Upper lobe of right lung (tissue), 1 donor: ENCODE measurements at regions not wholly inside any gene's neighbourhood (a gene's known extent, or its start where the extent isn't known, plus 50 kb on each side); places are given as distances from the start of the nearest gene placed in this dataset.

Experiments
- ATAC-seq: fragments of 200-7000 bp; cut with Tn5 transposase; one replicate; pipeline ENCODE4 v1.9.1; 2020; ENCODE audit warnings: mild to moderate bottlenecking, moderate library complexity
- DNase-seq: peaks from one replicate; pipeline ENCODE4 v3.0.0-alpha.2; 2020
- H3K27ac ChIP-seq: fragments of 200-600 bp; one replicate; pipeline ENCODE4 v1.8.0; 2022
- H3K27me3 ChIP-seq: fragments of 200-600 bp; one replicate; pipeline ENCODE4 v1.8.0; 2022; ENCODE audit warnings: mild to moderate bottlenecking
- H3K36me3 ChIP-seq: fragments of 200-600 bp; one replicate; pipeline ENCODE4 v1.8.0; 2022
- H3K4me1 ChIP-seq: fragments of 200-600 bp; one replicate; pipeline ENCODE4 v1.8.0; 2022
- H3K4me3 ChIP-seq: fragments of 200-600 bp; one replicate; pipeline ENCODE4 v1.8.0; 2022; ENCODE audit warnings: mild to moderate bottlenecking
- H3K9me3 ChIP-seq: fragments of 200-600 bp; one replicate; pipeline ENCODE4 v1.8.0; 2022
- CTCF ChIP-seq: fragments of 200-600 bp; IDR thresholded peaks from one replicate; pipeline ENCODE4 v1.8.0; 2022; ENCODE audit warnings: antibody characterized with exemption
- intact Hi-C: fragments of 100-400 bp; cut with DNase I; formaldehyde crosslinking; loops from one replicate; pipeline ENCODE4 v1.11.0; 2022
- donor health status: DM: no; HTN: yes; CAD: no; lungs with severe emphysema.

- no peaks in the 10 kb centered on the region for H3K4me1 ChIP-seq
- intact Hi-C loops = no loop called here
- no peak overlapping the region for H3K4me3 ChIP-seq
- H3K36me3 ChIP-seq = no peaks in the 10 kb centered on the region
- H3K9me3 ChIP-seq = no peaks in the 10 kb centered on the region
- no peak overlapping the region for H3K27ac ChIP-seq
- no peaks in the 10 kb centered on the region for H3K27me3 ChIP-seq
- no peak for DNase-seq
- TF ChIP-seq CTCF = no peak
- ATAC-seq = no peak
Observed at GRCh38 chr21:28464095-28464494, 528.6 kb downstream of the LTN1 start.

- DNase-seq (no peak), ATAC-seq (no peak)
- Histone ChIP-seq H3K27ac (no peak overlapping the region), H3K4me1 (no peaks in the 10 kb centered on the region), H3K27me3 (no peaks in the 10 kb centered on the region), H3K4me3 (no peak overlapping the region), H3K9me3 (no peaks in the 10 kb centered on the region), H3K36me3 (no peaks in the 10 kb centered on the region)
- intact Hi-C loops = no loop called here
- TF ChIP-seq CTCF = no peak
Observed at GRCh38 chr21:28459193-28459592, 533.5 kb downstream of the LTN1 start.

DNA sequence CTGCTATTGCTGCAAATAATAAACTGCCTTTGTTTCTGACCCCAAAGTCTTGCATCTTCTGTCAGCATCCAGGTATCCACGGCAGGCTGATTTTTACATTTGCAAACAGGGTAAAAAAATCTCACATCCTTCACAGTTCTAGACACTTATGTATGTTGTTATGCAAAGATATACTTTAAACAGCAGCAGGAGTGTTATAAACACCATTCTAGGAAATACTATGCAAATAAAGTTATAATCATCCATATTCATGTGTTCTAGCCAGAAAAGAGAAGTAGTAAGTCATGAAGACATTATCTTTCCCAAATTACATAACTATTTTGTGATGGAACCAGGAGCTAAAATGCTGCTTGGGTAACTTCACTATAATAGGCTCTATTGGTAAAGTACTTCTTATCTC lies 534.2 kb downstream of the LTN1 start:
- Histone ChIP-seq H3K27me3 (no peaks in the 10 kb centered on the region), H3K4me1 (no peaks in the 10 kb centered on the region), H3K36me3 (no peaks in the 10 kb centered on the region), H3K4me3 (no peak overlapping the region), H3K27ac (no peak overlapping the region), H3K9me3 (no peaks in the 10 kb centered on the region)
- intact Hi-C loops = no loop called here
- DNase-seq = no peak
- ATAC-seq = no peak
- no peak for TF ChIP-seq CTCF

DNA sequence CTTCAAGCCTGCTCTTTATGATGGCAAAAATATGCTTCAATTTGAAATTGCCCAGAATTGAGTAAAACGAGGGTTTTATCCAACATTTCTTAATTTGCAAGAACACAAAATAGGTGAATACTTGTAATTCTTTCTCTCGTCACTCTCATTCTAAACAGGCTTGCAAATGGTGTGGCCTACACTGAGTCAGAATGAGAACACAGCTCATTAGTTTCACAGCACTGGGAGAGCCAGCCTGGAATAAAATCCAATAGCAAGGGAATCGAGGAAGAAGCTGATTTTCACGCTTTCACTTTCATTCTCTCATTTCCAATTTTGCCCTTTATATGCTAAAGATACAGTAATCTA lies 537.5 kb downstream of the LTN1 start:
- no peak for TF ChIP-seq CTCF
- ATAC-seq (no peak), DNase-seq (no peak)
- Histone ChIP-seq H3K27me3 (no peaks in the 10 kb centered on the region), H3K27ac (no peak overlapping the region), H3K36me3 (no peaks in the 10 kb centered on the region), H3K4me1 (no peaks in the 10 kb centered on the region), H3K9me3 (no peaks in the 10 kb centered on the region), H3K4me3 (no peak overlapping the region)
- intact Hi-C loops = no loop called here

GRCh38 chr21:28454564-28455252 lies 538.0 kb downstream of the LTN1 start:
- H3K27me3 ChIP-seq = no peaks in the 10 kb centered on the region
- no peak overlapping the region for H3K4me3 ChIP-seq
- no peak for TF ChIP-seq CTCF
- no peak for ATAC-seq
- intact Hi-C loops = no loop called here
- no peaks in the 10 kb centered on the region for H3K36me3 ChIP-seq
- H3K4me1 ChIP-seq = no peaks in the 10 kb centered on the region
- DNase-seq = no peak
- H3K9me3 ChIP-seq = no peaks in the 10 kb centered on the region
- no peak overlapping the region for H3K27ac ChIP-seq

DNA sequence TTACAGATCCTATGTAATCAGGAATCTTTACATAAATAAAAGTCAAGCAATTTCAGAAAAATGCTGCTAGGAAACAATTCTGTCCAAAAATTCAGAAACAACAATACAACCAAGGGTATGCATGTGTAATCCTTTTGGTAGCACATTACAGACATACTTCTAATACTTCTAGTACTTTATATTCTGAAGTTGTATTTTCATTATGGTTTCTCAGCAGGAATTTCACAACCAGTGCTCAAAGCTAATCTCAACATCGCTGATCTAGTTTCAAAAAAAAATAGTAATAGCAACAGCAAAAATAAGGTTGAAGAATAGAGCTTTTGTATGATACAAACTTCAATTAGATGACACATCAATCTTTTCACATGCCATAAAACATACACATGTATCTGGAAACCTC lies 545.2 kb downstream of the LTN1 start:
- no peaks in the 10 kb centered on the region for H3K36me3 ChIP-seq
- no peak for TF ChIP-seq CTCF
- ATAC-seq = no peak
- no peaks in the 10 kb centered on the region for H3K4me1 ChIP-seq
- H3K27me3 ChIP-seq = no peaks in the 10 kb centered on the region
- intact Hi-C loops = no loop called here
- no peaks in the 10 kb centered on the region for H3K9me3 ChIP-seq
- no peak overlapping the region for H3K27ac ChIP-seq
- no peak for DNase-seq
- H3K4me3 ChIP-seq = no peak overlapping the region
